ENCODE measurements at regions not wholly inside any gene's neighbourhood (a gene's known extent, or its start where the extent isn't known, plus 50 kb on each side); places are given as distances from the start of the nearest gene placed in this dataset.

- Histone ChIP-seq H3K27ac (no peak overlapping the region), H3K4me1 (peaks cover 10% of the 10 kb centered on the region in 2 donors), H3K9me3 (no peaks in the 10 kb centered on the region), H3K4me3 (replicated peaks in 1 of 3) (no peak overlapping the region), H3K36me3 (no peaks in the 10 kb centered on the region), H3K27me3 (no peaks in the 10 kb centered on the region)
- intact Hi-C loops (cut with DNase I), result loop anchor here (5.0 kb wide), 1 partner anchor 144 kb away; the partner anchor contains the start of genes TACC3 and TMEM129
- peak; percentile 15 to 30 for DNase-seq
- 19% methylated on average over 21 to 29 of the region's 34 CpGs for WGBS, 2 donors
- TF ChIP-seq POLR2A (IDR thresholded peaks at IDR 0.05) (no peak), CTCF (IDR thresholded peaks at IDR 0.05) (no peak)
These were observed 105.8 kb downstream of the FAM53A start for GRCh38 chr4:1578251-1578773.

GRCh38 chr4:1577822-1578217 lies 106.3 kb downstream of the FAM53A start:
- Histone ChIP-seq H3K27me3 (no peaks in the 10 kb centered on the region), H3K4me3 (replicated peaks in 1 of 3) (no peak overlapping the region), H3K9me3 (no peaks in the 10 kb centered on the region), H3K27ac (no peak overlapping the region), H3K36me3 (no peaks in the 10 kb centered on the region), H3K4me1 (peaks cover 10% of the 10 kb centered on the region in 2 donors)
- 46 to 60% methylated on average over 8 to 10 of the region's 17 CpGs for WGBS, 2 donors
- no peak for TF ChIP-seq CTCF (IDR thresholded peaks at IDR 0.05)
- TF ChIP-seq POLR2A (IDR thresholded peaks at IDR 0.05), result no peak
- intact Hi-C loops (cut with DNase I), result loop anchor here (5.0 kb wide), 1 partner anchor 144 kb away; the partner anchor contains the start of genes TACC3 and TMEM129
- DNase-seq, result no peak

- no peak for DNase-seq
- WGBS, 2 donors, result 78 to 80% methylated on average over 19 to 22 of the region's 30 CpGs
- intact Hi-C loops (cut with DNase I), result loop anchor here (5.0 kb wide), 1 partner anchor 145 kb away; the partner anchor contains the start of genes TACC3 and TMEM129
- Histone ChIP-seq H3K4me3 (replicated peaks in 1 of 3) (no peak overlapping the region), H3K27me3 (no peaks in the 10 kb centered on the region), H3K4me1 (peaks cover 10% of the 10 kb centered on the region in 2 donors), H3K36me3 (no peaks in the 10 kb centered on the region), H3K9me3 (no peaks in the 10 kb centered on the region), H3K27ac (no peak overlapping the region)
- TF ChIP-seq POLR2A (IDR thresholded peaks at IDR 0.05), result no peak
These were observed 106.9 kb downstream of the FAM53A start for GRCh38 chr4:1576961-1577821.

- no peaks in the 10 kb centered on the region for H3K27me3 ChIP-seq
These were observed 107.7 kb downstream of the FAM53A start for GRCh38 chr4:1576304-1576960.

More at GRCh38 chr4:1576304-1576960, 107.7 kb downstream of the FAM53A start:
- WGBS, 2 donors, result 90 to 93% methylated on average over 32 of the region's 32 CpGs
- TF ChIP-seq POLR2A (IDR thresholded peaks at IDR 0.05) (no peak), CTCF (IDR thresholded peaks at IDR 0.05) (no peak)
- H3K4me3 ChIP-seq (replicated peaks in 1 of 3), result no peak overlapping the region
- intact Hi-C loops (cut with DNase I), result loop anchor here (5.0 kb wide), 1 partner anchor 146 kb away; the partner anchor contains the start of genes TACC3 and TMEM129
- no peak for DNase-seq
- H3K36me3 ChIP-seq, result no peaks in the 10 kb centered on the region
- H3K27ac ChIP-seq, result no peak overlapping the region
- no peaks in the 10 kb centered on the region for H3K9me3 ChIP-seq
- peaks cover 10% of the 10 kb centered on the region in 2 donors for H3K4me1 ChIP-seq
